ENCODE measurements at regions not wholly inside any gene's neighbourhood (a gene's known extent, or its start where the extent isn't known, plus 50 kb on each side); places are given as distances from the start of the nearest gene placed in this dataset.
"Not testable (repeated sequence)": the region's sequence is repeated elsewhere in the genome, so short reads cannot be mapped to it uniquely, and the experiment has no call there.

- TF ChIP-seq CTCF (IDR thresholded peaks at IDR 0.05; ENCODE audit: poor library complexity, severe bottlenecking); EP300 (conservative IDR thresholded peaks at IDR 0.05; ENCODE audit: poor library complexity, severe bottlenecking); TAF1 (IDR thresholded peaks at IDR 0.05; ENCODE audit: low read depth); REST (IDR thresholded peaks at IDR 0.05; ENCODE audit: borderline replicate concordance); POLR2AphosphoS5 (IDR thresholded peaks at IDR 0.05); MXI1 (conservative IDR thresholded peaks at IDR 0.05; ENCODE audit: poor library complexity, severe bottlenecking); EZH2 (IDR thresholded peaks at IDR 0.05; ENCODE audit: borderline replicate concordance, insufficient read depth, low read length, poor library complexity, severe bottlenecking): not testable (repeated sequence)
Measured at GRCh38 chr2:35440308-35440707, 915.3 kb upstream of the CRIM1 start.
